LNCaP clone FGC (cell line): ENCODE measurements at regions not wholly inside any gene's neighbourhood (a gene's known extent, or its start where the extent isn't known, plus 50 kb on each side); places are given as distances from the start of the nearest gene placed in this dataset.
A peak's percentile ranks its signal among the peaks of the same experiment; 100 is the strongest.
"Not testable (repeated sequence)": the region's sequence is repeated elsewhere in the genome, so short reads cannot be mapped to it uniquely, and the experiment has no call there.

ENCODE experiments used
- DNase-seq: peaks from one replicate; pipeline ENCODE4 v3.0.0-alpha.2; 2011; ENCODE audit warnings: low read depth
- H3K4me3 ChIP-seq: 2 replicates; pipeline ENCODE4 v1.5.1; 2011; ENCODE audit warnings: mild to moderate bottlenecking, low read depth, low read length, control low read depth
- CTCF ChIP-seq: IDR thresholded peaks from 2 replicates; pipeline ENCODE4 v1.5.1; 2012; ENCODE audit warnings: mild to moderate bottlenecking; ENCODE audit not compliant: control insufficient read depth, insufficient read depth; ENCODE audit errors: extremely low read depth

DNA sequence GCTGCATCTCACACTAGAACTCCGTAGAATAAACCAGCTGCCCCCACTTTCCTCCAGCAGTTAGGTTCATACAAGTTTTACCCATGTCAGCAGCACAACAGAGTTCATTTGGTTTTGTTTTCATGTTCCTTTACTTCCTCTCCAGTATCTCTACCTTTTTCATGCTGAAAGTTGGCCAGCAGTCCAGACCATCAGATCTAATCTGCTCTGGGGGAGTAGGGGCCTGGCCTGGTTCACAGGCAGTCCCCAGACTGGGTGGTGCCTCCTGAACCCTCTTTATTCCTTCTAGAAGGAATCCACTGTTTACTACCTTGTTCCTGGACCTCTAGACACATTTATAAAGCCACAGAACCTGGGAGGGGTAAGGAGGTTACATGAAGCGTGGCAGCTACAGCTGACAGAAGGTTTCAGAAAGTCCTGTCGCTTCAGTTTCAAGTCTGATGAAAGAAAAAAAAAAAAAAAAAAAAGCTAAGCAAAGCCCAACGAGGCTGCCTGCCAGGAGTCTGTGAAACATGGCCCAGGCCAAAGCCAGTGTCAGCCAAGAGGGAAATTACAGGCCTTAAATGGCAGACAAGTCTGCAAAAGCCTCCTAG, 184.6 kb upstream of the JUN start:
- TF ChIP-seq CTCF = no peak
- no peak overlapping the region for H3K4me3 ChIP-seq
- peak; percentile 88 for DNase-seq

DNA sequence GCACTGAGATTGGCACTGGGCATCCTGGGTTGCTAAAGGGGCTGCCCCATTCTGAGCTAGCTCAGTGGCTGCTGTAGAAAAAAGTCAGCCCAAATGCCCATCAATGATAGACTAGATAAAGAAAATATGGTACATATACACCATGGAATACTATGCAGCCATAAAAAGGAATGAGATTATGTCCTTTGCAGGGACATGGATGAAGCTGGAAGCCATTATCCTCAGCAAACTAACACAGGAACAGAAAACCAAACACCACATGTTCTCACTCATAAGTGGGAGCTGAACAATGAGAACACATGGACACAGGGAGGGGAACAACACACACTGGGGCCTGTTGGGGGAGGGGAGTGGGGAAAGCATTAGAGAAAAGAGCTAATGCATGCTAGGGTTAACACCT, 185.3 kb upstream of the JUN start:
- DNase-seq, H3K4me3 ChIP-seq: not testable (repeated sequence)

DNA sequence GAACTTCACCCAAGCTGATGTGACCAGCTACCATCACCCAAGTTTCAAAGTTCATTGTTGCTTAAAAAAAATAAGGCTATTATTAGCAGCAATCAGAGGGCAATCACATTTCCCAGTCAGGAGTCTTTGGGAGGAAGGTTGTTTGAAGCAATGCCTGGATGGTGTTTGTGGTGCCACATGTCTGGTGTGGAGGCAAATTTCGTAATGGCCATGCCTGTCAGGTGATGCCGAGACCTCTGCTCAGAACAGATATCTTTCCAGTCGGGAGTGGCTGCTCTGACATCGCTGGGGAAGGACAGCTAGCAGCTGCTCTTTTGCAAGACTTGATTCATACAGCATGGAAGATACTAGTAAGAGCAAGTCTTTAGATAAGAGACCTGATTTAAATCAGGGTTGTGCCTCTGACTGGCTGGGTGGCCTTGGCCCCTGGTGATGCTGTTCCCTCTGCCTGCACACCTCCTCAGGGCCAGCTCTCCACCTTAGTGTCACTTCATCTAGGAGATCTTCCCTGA, 187.8 kb upstream of the JUN start:
- DNase-seq = no peak
- no peak for TF ChIP-seq CTCF
- no peak overlapping the region for H3K4me3 ChIP-seq

DNA sequence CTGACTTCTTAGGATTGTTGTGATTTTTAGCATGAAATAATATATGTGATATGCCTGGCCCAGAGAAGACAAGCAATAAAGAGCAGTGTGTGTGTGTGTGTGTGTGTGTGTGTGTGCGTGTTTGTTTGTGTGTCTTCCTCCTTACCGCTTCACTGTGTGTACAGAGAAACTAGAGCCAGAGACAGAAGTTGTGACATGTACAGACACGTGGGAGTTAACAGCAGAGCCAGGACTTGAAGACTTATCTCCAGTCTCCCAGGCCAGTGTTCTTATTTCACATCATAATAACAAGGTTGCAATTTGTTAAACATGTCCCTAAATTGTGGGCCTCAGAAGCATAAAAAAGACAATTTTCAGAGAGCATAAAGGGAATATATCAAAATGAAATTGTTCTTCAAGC, 192.0 kb upstream of the JUN start:
- no peak overlapping the region for H3K4me3 ChIP-seq
- TF ChIP-seq CTCF = no peak
- DNase-seq = no peak

GRCh38 chr1:58976294-58976693, 192.4 kb upstream of the JUN start:
- no peak for DNase-seq
- no peak overlapping the region for H3K4me3 ChIP-seq
- no peak for TF ChIP-seq CTCF

DNA sequence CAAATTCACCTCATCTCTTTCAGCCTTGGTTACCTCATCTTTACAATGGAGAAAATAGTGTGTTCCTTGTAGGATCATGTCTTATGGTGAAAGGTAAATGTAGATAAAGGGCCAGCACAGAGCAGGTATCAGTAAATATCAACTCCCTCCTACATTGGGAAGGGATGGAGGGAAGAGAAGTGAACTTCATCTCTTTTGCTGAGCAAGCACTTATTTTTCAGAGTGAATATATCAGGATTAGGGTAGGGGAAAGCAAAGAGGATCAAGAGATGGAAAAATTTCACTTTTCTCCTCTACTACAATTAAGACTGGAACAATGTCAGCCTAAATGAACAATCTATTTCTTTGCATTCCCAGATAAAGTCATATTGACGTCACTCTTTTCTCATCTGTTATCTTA, 193.8 kb upstream of the JUN start:
- no peak for DNase-seq
- H3K4me3 ChIP-seq = no peak overlapping the region
- TF ChIP-seq CTCF = no peak

DNA sequence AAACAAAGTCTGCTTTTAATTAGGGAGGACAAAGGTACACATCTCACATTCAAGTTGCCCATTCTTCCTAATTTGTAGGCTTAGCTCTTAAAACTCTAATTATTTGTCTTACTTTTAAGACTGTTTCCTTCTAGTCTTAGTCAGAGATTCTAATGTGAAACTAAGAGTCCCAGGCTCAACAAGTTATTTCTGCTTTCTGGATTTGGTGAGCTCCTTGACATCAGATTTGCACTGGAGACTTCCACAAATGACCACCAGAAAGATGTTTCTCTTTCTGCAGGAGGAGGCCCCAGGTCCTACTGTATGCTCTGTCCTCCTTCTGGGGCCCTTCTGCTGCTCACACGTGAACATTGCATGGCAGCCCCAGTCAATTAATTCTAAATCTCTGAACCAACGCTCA, 194.2 kb upstream of the JUN start:
- H3K4me3 ChIP-seq = no peak overlapping the region
- TF ChIP-seq CTCF = no peak
- DNase-seq = no peak

DNA sequence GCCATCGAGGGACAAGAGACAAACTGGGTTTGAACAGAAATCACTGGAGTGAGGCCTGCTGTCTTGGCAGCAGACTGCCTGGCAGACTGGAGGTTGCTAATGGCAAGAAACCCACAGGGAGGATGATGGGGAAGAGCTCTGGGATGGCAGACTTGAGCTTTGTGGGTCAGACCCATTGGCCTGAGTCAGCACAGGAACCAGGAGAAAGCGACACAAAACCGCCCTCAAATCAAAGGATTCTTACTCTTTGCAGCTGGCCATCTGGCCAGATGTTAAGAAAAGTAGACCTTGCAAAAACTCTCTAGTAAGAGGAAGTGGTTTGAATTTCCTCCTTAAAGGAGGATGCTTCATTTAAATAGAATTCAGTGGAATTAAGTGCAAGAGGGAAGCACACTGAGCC, 195.2 kb upstream of the JUN start:
- H3K4me3 ChIP-seq = no peak overlapping the region
- DNase-seq = no peak
- TF ChIP-seq CTCF = no peak
